CD4-positive, alpha-beta T cell (primary cell): ENCODE measurements at regions not wholly inside any gene's neighbourhood (a gene's known extent, or its start where the extent isn't known, plus 50 kb on each side); places are given as distances from the start of the nearest gene placed in this dataset.

ENCODE experiments used
- ATAC-seq: fragments of 200-7000 bp; cut with Tn5 transposase; one replicate; pipeline ENCODE4 v1.10.0; 2022; ENCODE audit warnings: mild to moderate bottlenecking; ENCODE audit not compliant: poor library complexity
- CTCF ChIA-PET: fragments of 350-600 bp; sonication (Branson Sonifier 250); formaldehyde crosslinking; loops from one replicate; lab custom pipeline; 2021; ENCODE audit warnings: antibody characterized with exemption, inconsistent platforms; lab: Charles Lee
- POLR2A ChIA-PET: fragments of 350-600 bp; sonication (Branson Sonifier 250); formaldehyde crosslinking; loops from one replicate; lab custom pipeline; 2021; ENCODE audit warnings: antibody characterized with exemption, inconsistent platforms; lab: Charles Lee
- DNase-seq, 14 experiments: peaks; one replicate each; pipeline ENCODE4 v3.0.0-alpha.2; 2013 to 2020; ENCODE audit warnings: mixed read lengths in 2 of 14
- H3K27ac ChIP-seq, 2 donors: one replicate each; pipeline versions ENCODE4 v1.5.1 to v1.7.0; 2013; ENCODE audit warnings: low read length in 2 of 2, low read depth in 1 of 2, mild to moderate bottlenecking in 1 of 2
- H3K27me3 ChIP-seq, 2 experiments: 1 replicate in 1 of 2; 2 replicates in 1 of 2; pipeline versions ENCODE4 v1.6.1 to v1.7.0; 2013; ENCODE audit warnings: low read length in 2 of 2, control low read depth in 1 of 2, mild to moderate bottlenecking in 1 of 2, moderate library complexity in 1 of 2; ENCODE audit not compliant: insufficient read depth in 2 of 2, control insufficient read depth in 1 of 2
- H3K36me3 ChIP-seq: one replicate; pipeline ENCODE4 v1.6.1; 2013; ENCODE audit warnings: low read length, control low read depth; ENCODE audit not compliant: insufficient read depth
- H3K4me1 ChIP-seq: one replicate; pipeline ENCODE4 v1.6.1; 2013; ENCODE audit warnings: low read length, control low read depth; ENCODE audit not compliant: insufficient read depth
- H3K4me3 ChIP-seq: one replicate; pipeline ENCODE4 v1.5.1; 2013; ENCODE audit warnings: mild to moderate bottlenecking, low read length, moderate library complexity
- H3K9me3 ChIP-seq, 2 experiments: 1 replicate in 1 of 2; 2 replicates in 1 of 2; pipeline versions ENCODE4 v1.6.1 to v1.7.0; 2013; ENCODE audit warnings: low read length in 2 of 2, mild to moderate bottlenecking in 2 of 2, control low read depth in 1 of 2, moderate library complexity in 1 of 2; ENCODE audit not compliant: control insufficient read depth in 1 of 2, insufficient read depth in 1 of 2
- H3K27ac Mint-ChIP-seq: one replicate; pipeline ENCODE4 v1.8.0; 2020; ENCODE audit warnings: mixed read lengths
- H3K27me3 Mint-ChIP-seq: one replicate; pipeline ENCODE4 v1.8.0; 2021; ENCODE audit warnings: mixed read lengths
- H3K36me3 Mint-ChIP-seq: one replicate; pipeline ENCODE4 v1.8.0; 2021; ENCODE audit warnings: low read depth, mixed read lengths
- H3K4me1 Mint-ChIP-seq: one replicate; pipeline ENCODE4 v1.8.0; 2021; ENCODE audit warnings: low read depth, mixed read lengths
- H3K4me3 Mint-ChIP-seq: one replicate; pipeline ENCODE4 v1.8.0; 2020; ENCODE audit warnings: mild to moderate bottlenecking, mixed read lengths
- H3K9me3 Mint-ChIP-seq: one replicate; pipeline ENCODE4 v1.8.0; 2020; ENCODE audit warnings: mixed read lengths
- CTCF ChIP-seq: fragments of 200-600 bp; IDR thresholded peaks from one replicate; pipeline ENCODE4 v1.8.0; 2022; ENCODE audit warnings: antibody characterized with exemption, mild to moderate bottlenecking
- intact Hi-C, 2 experiments: fragments of 100-400 bp; cut with DNase I in 1 of 2; cut with micrococcal nuclease in 1 of 2; formaldehyde crosslinking; loops; one replicate each; pipeline versions ENCODE4 v1.15.1 to v1.9.0; 2023 to 2025; cut with DNase I, micrococcal nuclease

GRCh38 chr2:175431101-175431946, 249.8 kb upstream of the ATP5MC3 start:
- H3K36me3 ChIP-seq, result no peaks in the 10 kb centered on the region
- H3K27me3 Mint-ChIP-seq, result peaks cover 5% of the 10 kb centered on the region
- DNase-seq (no peak), ATAC-seq (no peak)
- POLR2A ChIA-PET, result no interaction called here
- peaks cover 0 to 8% of the 10 kb centered on the region in 2 experiments for H3K9me3 ChIP-seq
- no peak overlapping the region for H3K4me3 ChIP-seq
- CTCF ChIA-PET, result no interaction called here
- peaks cover 9% of the 10 kb centered on the region for H3K9me3 Mint-ChIP-seq
- no peaks in the 10 kb centered on the region for H3K4me1 ChIP-seq
- no peak overlapping the region for H3K27ac Mint-ChIP-seq
- H3K4me3 Mint-ChIP-seq, result no peak overlapping the region
- H3K4me1 Mint-ChIP-seq, result no peaks in the 10 kb centered on the region
- H3K36me3 Mint-ChIP-seq, result no peaks in the 10 kb centered on the region
- intact Hi-C loops, result no loop called here
- TF ChIP-seq CTCF, result no peak
- no peak overlapping the region for H3K27ac ChIP-seq
- H3K27me3 ChIP-seq, result no peaks in the 10 kb centered on the region

- Mint-ChIP-seq H3K27me3 (peaks cover 7% of the 10 kb centered on the region), H3K4me3 (no peak overlapping the region), H3K9me3 (peaks cover 9% of the 10 kb centered on the region), H3K4me1 (no peaks in the 10 kb centered on the region), H3K27ac (no peak overlapping the region), H3K36me3 (no peaks in the 10 kb centered on the region)
- intact Hi-C loops, result no loop called here
- ChIA-PET POLR2A (no interaction called here), CTCF (no interaction called here)
- DNase-seq, result no peak
- Histone ChIP-seq H3K27me3 (peaks cover 0 to under 1% of the 10 kb centered on the region in 2 experiments), H3K27ac (no peak overlapping the region), H3K4me1 (no peaks in the 10 kb centered on the region), H3K36me3 (no peaks in the 10 kb centered on the region), H3K4me3 (no peak overlapping the region), H3K9me3 (peaks cover 0 to 16% of the 10 kb centered on the region in 2 experiments)
- ATAC-seq, result no peak
- TF ChIP-seq CTCF, result no peak
These were observed 248.7 kb upstream of the ATP5MC3 start for GRCh38 chr2:175430236-175430635.

- H3K27me3 ChIP-seq, result peaks cover 0 to 3% of the 10 kb centered on the region in 2 experiments
- no peak overlapping the region for H3K4me3 ChIP-seq
- ChIA-PET CTCF (no interaction called here), POLR2A (no interaction called here)
- H3K4me1 ChIP-seq, result no peaks in the 10 kb centered on the region
- Mint-ChIP-seq H3K27me3 (peaks cover 30% of the 10 kb centered on the region), H3K36me3 (no peaks in the 10 kb centered on the region), H3K4me3 (no peak overlapping the region), H3K27ac (no peak overlapping the region), H3K9me3 (no peaks in the 10 kb centered on the region), H3K4me1 (no peaks in the 10 kb centered on the region)
- H3K36me3 ChIP-seq, result no peaks in the 10 kb centered on the region
- ATAC-seq (no peak), DNase-seq (no peak)
- no peak for TF ChIP-seq CTCF
- H3K9me3 ChIP-seq, result no peaks in the 10 kb centered on the region
- intact Hi-C loops, result no loop called here
- H3K27ac ChIP-seq, result no peak overlapping the region
These were observed 236.8 kb upstream of the ATP5MC3 start for GRCh38 chr2:175418224-175418835.
